Ascending aorta (tissue), 2 donors: ENCODE measurements at regions not wholly inside any gene's neighbourhood (a gene's known extent, or its start where the extent isn't known, plus 50 kb on each side); places are given as distances from the start of the nearest gene placed in this dataset.

Source experiments
- DNase-seq, 2 donors: peaks; one replicate each; pipeline ENCODE4 v3.0.0-alpha.2; 2019; ENCODE audit warnings: low spot score in 2 of 2
- H3K27ac ChIP-seq, 2 donors: fragments of 200-600 bp; sonication (generic); one replicate each; pipeline ENCODE4 v1.5.1; 2016 to 2017; ENCODE audit warnings: mild to moderate bottlenecking in 1 of 2
- H3K27me3 ChIP-seq: fragments of 200-600 bp; sonication (generic); one replicate; pipeline ENCODE4 v1.5.1; 2017
- H3K36me3 ChIP-seq, 2 donors: fragments of 200-600 bp; sonication (generic); one replicate each; pipeline ENCODE4 v1.5.1; 2016
- H3K4me1 ChIP-seq, 2 donors: fragments of 200-600 bp; sonication (generic); one replicate each; pipeline ENCODE4 v1.5.1; 2016 to 2017; ENCODE audit warnings: mild to moderate bottlenecking in 1 of 2
- H3K4me3 ChIP-seq, 2 donors: fragments of 200-600 bp; sonication (generic); one replicate each; pipeline ENCODE4 v1.5.1; 2016 to 2017; ENCODE audit warnings: mild to moderate bottlenecking in 1 of 2
- H3K9me3 ChIP-seq, 2 donors: fragments of 200-600 bp; sonication (generic); one replicate each; pipeline ENCODE4 v1.5.1; 2016
- CTCF ChIP-seq, 3 experiments: fragments of 200-600 bp in 2 of 3; fragments of 450-650 bp in 1 of 3; sonication (generic) in 2 of 3; IDR thresholded peaks; one replicate each; pipeline ENCODE4 v1.5.1; 2016 to 2019; ENCODE audit warnings: antibody characterized with exemption in 3 of 3, mild to moderate bottlenecking in 1 of 3, moderate library complexity in 1 of 3
- intact Hi-C: fragments of 100-400 bp; cut with DNase I; formaldehyde crosslinking; loops from one replicate; pipeline ENCODE4 v1.15.1; 2023

- no peaks in the 10 kb centered on the region for H3K27me3 ChIP-seq
- H3K4me3 ChIP-seq: no peak overlapping the region
- DNase-seq: no peak
- no peaks in the 10 kb centered on the region for H3K9me3 ChIP-seq
- intact Hi-C loops: no loop called here
- TF ChIP-seq CTCF (IDR thresholded peaks at IDR 0.05): no peak
- no peak overlapping the region for H3K27ac ChIP-seq
- no peaks in the 10 kb centered on the region for H3K4me1 ChIP-seq
- H3K36me3 ChIP-seq: no peaks in the 10 kb centered on the region
These were observed 276.4 kb downstream of the CDCA7 start for GRCh38 chr2:173631127-173631460.

GRCh38 chr2:173644146-173644545, 289.5 kb downstream of the CDCA7 start:
- Histone ChIP-seq H3K27me3 (no peaks in the 10 kb centered on the region), H3K27ac (no peak overlapping the region), H3K4me3 (no peak overlapping the region), H3K36me3 (no peaks in the 10 kb centered on the region), H3K9me3 (no peaks in the 10 kb centered on the region), H3K4me1 (no peaks in the 10 kb centered on the region)
- DNase-seq: no peak
- intact Hi-C loops: no loop called here
- TF ChIP-seq CTCF (IDR thresholded peaks at IDR 0.05): no peak

- no peaks in the 10 kb centered on the region for H3K4me1 ChIP-seq
- TF ChIP-seq CTCF (IDR thresholded peaks at IDR 0.05): no peak
- H3K36me3 ChIP-seq: no peaks in the 10 kb centered on the region
- no peak for DNase-seq
- H3K27me3 ChIP-seq: no peaks in the 10 kb centered on the region
- H3K9me3 ChIP-seq: no peaks in the 10 kb centered on the region
- intact Hi-C loops: no loop called here
- no peak overlapping the region for H3K4me3 ChIP-seq
- no peak overlapping the region for H3K27ac ChIP-seq
These were observed 293.1 kb downstream of the CDCA7 start for GRCh38 chr2:173647681-173648311.

GRCh38 chr2:173648816-173649215, 294.1 kb downstream of the CDCA7 start:
- no peak for TF ChIP-seq CTCF (IDR thresholded peaks at IDR 0.05)
- Histone ChIP-seq H3K4me1 (peaks cover 0 to 3% of the 10 kb centered on the region in 2 donors), H3K27me3 (no peaks in the 10 kb centered on the region), H3K9me3 (no peaks in the 10 kb centered on the region), H3K36me3 (no peaks in the 10 kb centered on the region), H3K27ac (no peak overlapping the region), H3K4me3 (no peak overlapping the region)
- DNase-seq: no peak
- intact Hi-C loops: no loop called here

GRCh38 chr2:173649527-173650219, 295.0 kb downstream of the CDCA7 start:
- no peak for TF ChIP-seq CTCF (IDR thresholded peaks at IDR 0.05)
- intact Hi-C loops: no loop called here
- no peak for DNase-seq
- Histone ChIP-seq H3K9me3 (no peaks in the 10 kb centered on the region), H3K27ac (peak overlapping the region in 1 of 2 donors; percentile 2), H3K27me3 (no peaks in the 10 kb centered on the region), H3K36me3 (no peaks in the 10 kb centered on the region), H3K4me3 (no peak overlapping the region), H3K4me1 (peaks cover 0 to 3% of the 10 kb centered on the region in 2 donors)
